AG04449 (cell line): ENCODE measurements at regions not wholly inside any gene's neighbourhood (a gene's known extent, or its start where the extent isn't known, plus 50 kb on each side); places are given as distances from the start of the nearest gene placed in this dataset.

Experiments used
- CTCF ChIA-PET: fragments of 350-600 bp; formaldehyde crosslinking; extraction: SDS; loops from one replicate; lab custom pipeline; 2021; ENCODE audit warnings: antibody characterized with exemption; lab: Yijun Ruan, JAX
- POLR2A ChIA-PET: fragments of 400-600, 350-600 bp; formaldehyde crosslinking; extraction: SDS; loops from one replicate; lab custom pipeline; 2020; ENCODE audit warnings: antibody characterized with exemption, inconsistent platforms; lab: Yijun Ruan, JAX
- DNase-seq: peaks from one replicate; pipeline ENCODE4 v3.0.0-alpha.2; 2010; ENCODE audit warnings: low read depth, low spot score
- H3K4me3 ChIP-seq: 2 replicates; pipeline ENCODE4 v1.5.1; 2011; ENCODE audit warnings: low read depth, mild to moderate bottlenecking, control low read depth, low read length
- CTCF ChIP-seq: IDR thresholded peaks from one replicate; pipeline ENCODE4 v1.5.1; 2011; ENCODE audit warnings: mild to moderate bottlenecking, moderate library complexity, low read length, control low read depth, inconsistent platforms; ENCODE audit not compliant: insufficient read depth; ENCODE audit errors: missing control alignments

GRCh38 chr14:79997509-79998208 is 213.6 kb downstream of the DIO2 start:
- no peak overlapping the region for H3K4me3 ChIP-seq
- no peak for TF ChIP-seq CTCF
- no peak for DNase-seq
- ChIA-PET POLR2A (no interaction called here), CTCF (no interaction called here)

GRCh38 chr14:79992407-79993198 is 218.7 kb downstream of the DIO2 start:
- ChIA-PET POLR2A (no interaction called here), CTCF (no interaction called here)
- TF ChIP-seq CTCF: no peak
- no peak for DNase-seq
- H3K4me3 ChIP-seq: no peak overlapping the region

- DNase-seq: no peak
- POLR2A ChIA-PET: no interaction called here
- no peak overlapping the region for H3K4me3 ChIP-seq
- CTCF ChIA-PET: no interaction called here
- TF ChIP-seq CTCF: no peak
These were observed 219.4 kb downstream of the DIO2 start for GRCh38 chr14:79991866-79992265.

- ChIA-PET POLR2A (no interaction called here), CTCF (no interaction called here)
- no peak for DNase-seq
- H3K4me3 ChIP-seq: no peak overlapping the region
- TF ChIP-seq CTCF: no peak
These were observed 221.3 kb downstream of the DIO2 start for GRCh38 chr14:79989990-79990389.

- no peak overlapping the region for H3K4me3 ChIP-seq
- TF ChIP-seq CTCF: no peak
- ChIA-PET CTCF (no interaction called here), POLR2A (no interaction called here)
- no peak for DNase-seq
These were observed 225.1 kb downstream of the DIO2 start for GRCh38 chr14:79986251-79986650.

GRCh38 chr14:79972230-79972629 is 239.1 kb downstream of the DIO2 start:
- no peak overlapping the region for H3K4me3 ChIP-seq
- ChIA-PET CTCF (no interaction called here), POLR2A (no interaction called here)
- TF ChIP-seq CTCF: no peak
- DNase-seq: no peak
